Dendritic cell treated with granulocyte-macrophage colony-stimulating factor and Interleukin-4, amounts not matched to agents 40 ng/mL and 50 ng/mL, for 4 days (primary cell): ENCODE measurements at regions not wholly inside any gene's neighbourhood (a gene's known extent, or its start where the extent isn't known, plus 50 kb on each side); places are given as distances from the start of the nearest gene placed in this dataset.

Experiments
- H3K27ac Mint-ChIP-seq: one replicate; pipeline ENCODE4 v1.8.0; 2022; ENCODE audit warnings: mild to moderate bottlenecking, mixed read lengths
- H3K27me3 Mint-ChIP-seq: one replicate; pipeline ENCODE4 v1.8.0; 2022; ENCODE audit warnings: mild to moderate bottlenecking, mixed read lengths
- H3K36me3 Mint-ChIP-seq: one replicate; pipeline ENCODE4 v1.8.0; 2022; ENCODE audit warnings: low read depth, mixed read lengths
- H3K4me1 Mint-ChIP-seq: one replicate; pipeline ENCODE4 v1.8.0; 2022; ENCODE audit warnings: low read depth, mixed read lengths
- H3K4me3 Mint-ChIP-seq: one replicate; pipeline ENCODE4 v1.8.0; 2022; ENCODE audit warnings: mild to moderate bottlenecking, moderate library complexity, mixed read lengths
- H3K9me3 Mint-ChIP-seq: one replicate; pipeline ENCODE4 v1.8.0; 2022; ENCODE audit warnings: mixed read lengths
- intact Hi-C: fragments of 100-400 bp; cut with micrococcal nuclease; formaldehyde crosslinking; loops from one replicate; pipeline ENCODE4 v1.15.0; 2022

DNA sequence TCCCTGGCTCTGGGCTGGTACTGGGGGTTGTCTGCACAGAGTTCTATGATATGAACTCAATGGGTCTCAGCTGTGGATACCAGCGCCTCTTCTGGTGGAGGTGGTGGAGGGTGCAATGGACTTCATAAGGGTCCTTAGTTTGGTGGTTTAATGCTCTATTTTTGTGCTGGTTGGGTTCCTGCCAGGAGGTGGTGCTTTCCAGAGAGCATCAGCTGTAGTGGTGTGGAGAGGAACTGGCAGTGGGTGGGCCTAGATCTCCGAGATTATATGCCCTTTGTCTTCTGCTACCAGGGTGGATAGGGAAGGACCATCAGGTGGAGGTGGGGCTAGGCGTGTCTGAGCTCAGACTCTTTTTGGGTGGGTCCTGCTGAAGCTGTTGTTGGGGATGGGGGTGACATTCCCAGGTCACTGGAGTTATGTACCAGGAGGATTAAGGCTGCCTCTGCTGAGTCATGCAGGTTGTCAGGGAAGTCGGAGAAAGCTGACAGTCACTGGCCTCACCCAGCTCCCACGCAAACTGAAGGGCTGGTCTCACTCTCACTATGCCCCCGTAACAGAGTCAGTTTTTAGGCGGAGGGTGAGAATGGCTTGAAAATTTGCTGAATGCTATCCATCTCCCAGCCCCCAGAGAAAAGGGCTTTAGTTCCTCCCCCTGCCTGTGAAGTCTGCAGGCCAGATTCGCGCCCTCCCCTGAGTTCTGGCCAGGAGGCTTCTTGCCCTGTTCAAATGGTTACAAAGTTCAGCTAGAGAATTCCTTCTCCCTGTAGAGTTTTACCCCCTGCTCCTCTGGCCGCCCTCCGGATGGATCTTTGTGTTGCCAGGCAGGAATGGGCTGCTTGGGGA is 902.9 kb downstream of the LTN1 start:
- Mint-ChIP-seq H3K27me3 (no peaks in the 10 kb centered on the region), H3K4me3 (no peak overlapping the region), H3K4me1 (peaks cover 9% of the 10 kb centered on the region), H3K27ac (no peak overlapping the region), H3K36me3 (no peaks in the 10 kb centered on the region), H3K9me3 (no peaks in the 10 kb centered on the region)
- intact Hi-C loops, result no loop called here

GRCh38 chr21:28086861-28087581 is 905.7 kb downstream of the LTN1 start:
- H3K4me3 Mint-ChIP-seq, result no peak overlapping the region
- H3K27me3 Mint-ChIP-seq, result no peaks in the 10 kb centered on the region
- peaks cover 9% of the 10 kb centered on the region for H3K4me1 Mint-ChIP-seq
- intact Hi-C loops, result no loop called here
- H3K36me3 Mint-ChIP-seq, result no peaks in the 10 kb centered on the region
- no peak overlapping the region for H3K27ac Mint-ChIP-seq
- H3K9me3 Mint-ChIP-seq, result no peaks in the 10 kb centered on the region

GRCh38 chr21:28084951-28085350 is 907.7 kb downstream of the LTN1 start:
- H3K27me3 Mint-ChIP-seq, result no peaks in the 10 kb centered on the region
- no peak overlapping the region for H3K4me3 Mint-ChIP-seq
- H3K36me3 Mint-ChIP-seq, result no peaks in the 10 kb centered on the region
- H3K9me3 Mint-ChIP-seq, result no peaks in the 10 kb centered on the region
- intact Hi-C loops, result no loop called here
- no peak overlapping the region for H3K27ac Mint-ChIP-seq
- H3K4me1 Mint-ChIP-seq, result peaks cover 5% of the 10 kb centered on the region

DNA sequence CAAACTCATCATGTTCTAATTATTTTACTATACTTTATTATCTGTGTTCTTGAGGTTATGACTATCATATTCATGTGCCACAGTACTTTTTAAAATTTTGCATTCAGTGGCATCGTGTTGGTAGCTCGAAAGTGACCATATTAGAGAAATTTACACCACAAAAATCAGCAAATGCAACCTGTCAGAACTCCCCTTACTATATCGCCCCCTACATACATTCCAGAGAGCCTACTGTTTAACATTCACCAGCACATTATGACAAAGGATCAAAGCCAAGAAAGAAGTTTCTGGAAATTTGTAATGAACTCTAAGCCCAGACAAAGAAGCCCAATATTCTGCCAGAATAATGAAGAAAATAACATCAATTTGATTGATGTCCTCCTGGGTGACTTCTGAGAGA is 909.3 kb downstream of the LTN1 start:
- intact Hi-C loops, result no loop called here
- H3K4me3 Mint-ChIP-seq, result no peak overlapping the region
- no peaks in the 10 kb centered on the region for H3K9me3 Mint-ChIP-seq
- H3K27ac Mint-ChIP-seq, result no peak overlapping the region
- no peaks in the 10 kb centered on the region for H3K27me3 Mint-ChIP-seq
- H3K4me1 Mint-ChIP-seq, result no peaks in the 10 kb centered on the region
- H3K36me3 Mint-ChIP-seq, result no peaks in the 10 kb centered on the region

DNA sequence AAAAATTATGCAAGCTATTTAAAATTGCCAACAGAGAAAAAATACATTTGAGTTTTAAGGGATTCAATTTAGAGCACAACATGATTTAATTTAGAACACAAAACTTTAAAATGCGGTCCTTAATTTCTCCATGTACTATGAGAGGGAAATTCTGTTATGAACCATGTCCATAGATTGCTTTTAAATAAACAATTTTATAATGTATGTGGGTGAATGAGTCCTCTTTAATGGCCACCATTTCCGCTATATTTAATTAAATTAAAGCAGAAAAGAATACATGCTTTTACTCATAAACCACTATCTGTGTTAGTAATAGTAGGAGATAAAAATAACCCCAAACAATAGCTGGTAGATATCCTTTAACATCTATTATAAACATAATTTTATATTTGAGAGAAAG is 914.6 kb downstream of the LTN1 start:
- Mint-ChIP-seq H3K4me3 (no peak overlapping the region), H3K9me3 (peaks cover 2% of the 10 kb centered on the region), H3K4me1 (no peaks in the 10 kb centered on the region), H3K27me3 (no peaks in the 10 kb centered on the region), H3K27ac (no peak overlapping the region), H3K36me3 (no peaks in the 10 kb centered on the region)
- intact Hi-C loops, result no loop called here

- no peaks in the 10 kb centered on the region for H3K27me3 Mint-ChIP-seq
- H3K9me3 Mint-ChIP-seq, result peaks cover 17% of the 10 kb centered on the region
- no peaks in the 10 kb centered on the region for H3K36me3 Mint-ChIP-seq
- no peak overlapping the region for H3K4me3 Mint-ChIP-seq
- H3K4me1 Mint-ChIP-seq, result no peaks in the 10 kb centered on the region
- intact Hi-C loops, result no loop called here
- H3K27ac Mint-ChIP-seq, result no peak overlapping the region
These were observed 918.0 kb downstream of the LTN1 start for GRCh38 chr21:28074676-28075075.

- intact Hi-C loops, result no loop called here
- H3K27ac Mint-ChIP-seq, result no peak overlapping the region
- H3K36me3 Mint-ChIP-seq, result no peaks in the 10 kb centered on the region
- no peaks in the 10 kb centered on the region for H3K27me3 Mint-ChIP-seq
- peaks cover 17% of the 10 kb centered on the region for H3K9me3 Mint-ChIP-seq
- no peaks in the 10 kb centered on the region for H3K4me1 Mint-ChIP-seq
- H3K4me3 Mint-ChIP-seq, result no peak overlapping the region
These were observed 920.1 kb downstream of the LTN1 start for GRCh38 chr21:28072601-28073000.

DNA sequence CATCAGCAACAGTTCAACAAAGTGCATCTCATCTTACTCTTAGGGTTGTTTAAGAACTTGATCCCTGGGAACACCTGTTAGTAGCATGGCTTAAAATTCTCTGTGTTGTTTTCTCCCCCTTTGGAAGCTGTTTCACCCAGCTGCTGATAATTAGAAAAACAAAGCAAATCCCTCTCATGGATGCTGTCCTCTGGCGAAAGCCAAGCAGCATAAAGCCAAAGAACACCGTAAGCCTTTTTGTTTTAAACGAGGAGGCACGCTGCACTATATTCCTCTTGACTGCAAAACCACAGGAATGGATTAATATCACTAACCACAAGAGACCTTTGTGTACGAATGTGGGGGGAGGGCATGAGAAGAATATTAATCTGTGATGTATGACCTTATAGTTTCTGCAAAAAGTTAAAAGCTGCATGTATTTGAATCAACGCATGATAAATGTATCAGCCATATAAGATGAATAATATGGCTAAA is 923.2 kb downstream of the LTN1 start:
- no peaks in the 10 kb centered on the region for H3K27me3 Mint-ChIP-seq
- H3K4me1 Mint-ChIP-seq, result peaks cover 9% of the 10 kb centered on the region
- no peak overlapping the region for H3K4me3 Mint-ChIP-seq
- peaks cover 17% of the 10 kb centered on the region for H3K9me3 Mint-ChIP-seq
- no peak overlapping the region for H3K27ac Mint-ChIP-seq
- no peaks in the 10 kb centered on the region for H3K36me3 Mint-ChIP-seq
- intact Hi-C loops, result loop anchor here (10.0 kb wide), 1 partner anchor 675 kb away; no protein-coding TSS in a partner anchor

DNA sequence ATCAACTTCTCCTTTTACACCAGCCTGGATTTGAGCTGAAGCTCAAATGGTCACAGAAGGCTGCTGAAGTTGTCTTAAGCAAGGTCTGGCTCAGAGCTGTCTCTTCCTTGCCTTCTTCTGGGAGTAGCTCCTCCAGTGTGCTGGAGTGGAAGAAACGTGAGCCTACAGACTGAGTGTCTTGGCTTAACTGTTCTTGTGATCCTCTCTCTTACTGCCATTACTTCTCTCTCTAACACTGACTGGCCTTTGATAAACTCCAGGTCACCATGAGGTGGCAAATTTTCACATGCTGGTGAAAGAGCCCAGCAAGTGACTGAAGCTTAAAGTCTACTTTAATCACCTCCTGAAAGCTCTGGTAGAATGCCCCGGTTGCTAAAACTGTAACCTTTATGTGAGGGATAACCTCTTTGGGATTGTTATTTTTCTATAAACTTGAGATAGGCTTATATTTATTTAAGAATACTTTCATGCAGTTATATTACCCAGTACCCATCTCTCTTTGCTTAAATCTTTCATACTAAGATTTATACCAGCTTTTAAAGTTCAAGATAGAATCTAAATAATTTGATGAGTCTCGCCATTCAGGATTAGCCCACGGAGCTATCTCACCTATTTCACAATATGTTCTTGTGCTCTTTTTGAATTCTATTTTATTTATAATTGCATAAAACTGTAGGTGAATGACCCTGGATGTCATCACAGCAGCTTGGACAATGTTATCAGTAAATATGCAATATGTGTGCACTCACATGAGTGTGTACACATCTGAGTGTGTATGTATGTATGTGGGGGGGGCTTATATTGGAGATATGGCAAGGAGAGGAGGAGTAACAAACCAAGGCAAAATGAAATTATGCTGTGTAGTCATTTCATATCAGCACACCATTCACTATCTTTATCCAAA is 924.0 kb downstream of the LTN1 start:
- Mint-ChIP-seq H3K36me3 (no peaks in the 10 kb centered on the region), H3K4me1 (peaks cover 9% of the 10 kb centered on the region), H3K27me3 (no peaks in the 10 kb centered on the region), H3K4me3 (no peak overlapping the region), H3K9me3 (peaks cover 17% of the 10 kb centered on the region), H3K27ac (no peak overlapping the region)
- intact Hi-C loops, result loop anchor here (10.0 kb wide), 1 partner anchor 676 kb away; no protein-coding TSS in a partner anchor

DNA sequence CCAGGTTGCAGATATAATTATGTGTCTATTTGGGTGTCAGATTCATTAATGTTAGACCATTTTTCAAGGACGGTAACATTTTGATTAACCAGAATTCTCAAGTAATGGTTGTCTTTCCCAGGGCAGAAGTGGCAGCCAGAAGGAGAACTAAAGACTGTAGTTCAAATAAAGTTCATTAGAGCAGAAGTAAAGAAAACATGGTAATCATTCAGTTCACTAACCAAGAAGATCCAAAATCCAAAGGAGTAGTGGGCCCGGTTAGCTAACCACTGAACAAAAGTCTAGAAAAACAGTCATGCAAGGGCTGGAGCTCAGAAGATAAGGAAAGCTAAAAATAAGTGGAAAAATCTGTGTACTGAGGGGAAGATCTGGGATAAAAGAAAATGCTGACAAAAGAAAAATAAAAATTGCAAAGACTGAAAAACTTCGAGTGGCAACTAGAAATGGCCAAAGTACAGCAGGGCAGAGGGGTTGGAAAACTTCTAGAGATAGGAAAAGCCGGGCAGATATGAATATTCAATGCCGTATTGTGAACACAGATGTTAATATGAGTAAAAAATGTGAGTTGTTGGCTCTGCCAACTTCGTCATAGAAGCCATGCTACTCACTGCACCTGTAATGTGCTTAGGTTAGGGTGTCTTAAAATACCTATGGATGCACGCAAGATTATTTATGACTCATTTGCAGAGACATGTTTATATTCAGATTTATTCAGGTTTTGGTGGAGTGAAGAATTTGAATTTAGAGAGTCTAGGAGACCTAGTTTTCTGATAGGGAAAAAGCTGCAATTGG is 925.9 kb downstream of the LTN1 start:
- H3K4me1 Mint-ChIP-seq, result peaks cover 9% of the 10 kb centered on the region
- no peak overlapping the region for H3K4me3 Mint-ChIP-seq
- H3K27ac Mint-ChIP-seq, result no peak overlapping the region
- H3K27me3 Mint-ChIP-seq, result no peaks in the 10 kb centered on the region
- H3K9me3 Mint-ChIP-seq, result peaks cover 2% of the 10 kb centered on the region
- intact Hi-C loops, result loop anchor here (10.0 kb wide), 1 partner anchor 678 kb away; no protein-coding TSS in a partner anchor
- H3K36me3 Mint-ChIP-seq, result no peaks in the 10 kb centered on the region

DNA sequence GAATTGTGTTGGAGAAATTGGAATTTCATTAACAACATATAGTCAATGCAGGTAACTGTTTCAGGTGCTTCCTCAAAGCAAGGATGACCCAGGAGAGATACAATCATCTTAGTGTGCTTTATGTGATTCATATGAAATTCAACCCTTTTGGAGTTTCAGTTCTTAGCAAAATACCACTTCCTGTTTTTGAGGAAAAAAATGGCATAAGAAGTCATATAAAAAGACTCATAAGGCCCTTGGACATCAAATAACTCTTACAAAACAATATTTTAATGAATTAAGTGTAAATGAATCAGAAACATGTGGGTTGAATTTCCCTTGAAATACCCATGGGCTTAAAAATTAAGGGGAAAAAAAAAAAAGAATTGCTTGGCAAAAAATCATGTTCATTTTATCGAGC is 926.6 kb downstream of the LTN1 start:
- no peaks in the 10 kb centered on the region for H3K9me3 Mint-ChIP-seq
- intact Hi-C loops, result loop anchor here (10.0 kb wide), 1 partner anchor 679 kb away; no protein-coding TSS in a partner anchor
- H3K4me1 Mint-ChIP-seq, result peaks cover 9% of the 10 kb centered on the region
- no peak overlapping the region for H3K27ac Mint-ChIP-seq
- no peaks in the 10 kb centered on the region for H3K27me3 Mint-ChIP-seq
- H3K4me3 Mint-ChIP-seq, result no peak overlapping the region
- H3K36me3 Mint-ChIP-seq, result no peaks in the 10 kb centered on the region

GRCh38 chr21:28063241-28064216 is 929.1 kb downstream of the LTN1 start:
- no peak overlapping the region for H3K4me3 Mint-ChIP-seq
- intact Hi-C loops, result loop anchor here (10.0 kb wide), 1 partner anchor 681 kb away; no protein-coding TSS in a partner anchor
- H3K27me3 Mint-ChIP-seq, result no peaks in the 10 kb centered on the region
- H3K27ac Mint-ChIP-seq, result no peak overlapping the region
- no peaks in the 10 kb centered on the region for H3K36me3 Mint-ChIP-seq
- no peaks in the 10 kb centered on the region for H3K9me3 Mint-ChIP-seq
- peaks cover 9% of the 10 kb centered on the region for H3K4me1 Mint-ChIP-seq
